ENCODE measurements at regions not wholly inside any gene's neighbourhood (a gene's known extent, or its start where the extent isn't known, plus 50 kb on each side); places are given as distances from the start of the nearest gene placed in this dataset.

DNA sequence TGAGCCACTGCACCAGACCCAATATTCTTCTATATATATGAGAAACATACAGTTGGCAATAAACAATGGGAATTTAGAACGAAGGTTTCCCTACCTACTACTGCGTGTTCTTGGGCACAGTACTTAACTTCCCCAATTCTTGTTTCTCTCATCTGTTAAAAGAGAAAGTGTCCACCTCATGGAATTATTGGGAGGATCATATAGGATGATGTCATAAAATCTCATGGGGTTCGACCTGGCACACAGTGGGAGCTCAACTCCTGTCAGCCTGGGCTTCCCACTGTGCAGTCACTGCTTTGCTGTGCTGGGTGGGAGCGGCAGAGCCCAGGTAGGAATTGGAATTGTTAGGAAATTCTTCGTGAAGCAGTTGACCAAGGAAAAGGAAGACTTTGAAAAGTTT, 203.3 kb downstream of the SH3BP4 start:
- peaks cover 6% of the 10 kb centered on the region; the same call in 1 of the 2 replicates for H3K27me3 ChIP-seq (ENCODE audit: control insufficient read depth, insufficient read depth, low read length)
- H3K4me1 ChIP-seq (ENCODE audit: control insufficient read depth, insufficient read depth, low read length), result no peaks in the 10 kb centered on the region
- TF ChIP-seq, protein P1, sequence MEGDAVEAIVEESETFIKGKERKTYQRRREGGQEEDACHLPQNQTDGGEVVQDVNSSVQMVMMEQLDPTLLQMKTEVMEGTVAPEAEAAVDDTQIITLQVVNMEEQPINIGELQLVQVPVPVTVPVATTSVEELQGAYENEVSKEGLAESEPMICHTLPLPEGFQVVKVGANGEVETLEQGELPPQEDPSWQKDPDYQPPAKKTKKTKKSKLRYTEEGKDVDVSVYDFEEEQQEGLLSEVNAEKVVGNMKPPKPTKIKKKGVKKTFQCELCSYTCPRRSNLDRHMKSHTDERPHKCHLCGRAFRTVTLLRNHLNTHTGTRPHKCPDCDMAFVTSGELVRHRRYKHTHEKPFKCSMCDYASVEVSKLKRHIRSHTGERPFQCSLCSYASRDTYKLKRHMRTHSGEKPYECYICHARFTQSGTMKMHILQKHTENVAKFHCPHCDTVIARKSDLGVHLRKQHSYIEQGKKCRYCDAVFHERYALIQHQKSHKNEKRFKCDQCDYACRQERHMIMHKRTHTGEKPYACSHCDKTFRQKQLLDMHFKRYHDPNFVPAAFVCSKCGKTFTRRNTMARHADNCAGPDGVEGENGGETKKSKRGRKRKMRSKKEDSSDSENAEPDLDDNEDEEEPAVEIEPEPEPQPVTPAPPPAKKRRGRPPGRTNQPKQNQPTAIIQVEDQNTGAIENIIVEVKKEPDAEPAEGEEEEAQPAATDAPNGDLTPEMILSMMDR (IDR thresholded peaks at IDR 0.05), result no peak
- TF ChIP-seq POLR2AphosphoS5 (IDR thresholded peaks at IDR 0.05; ENCODE audit: low read depth, low read length) (no peak), SIN3A (IDR thresholded peaks at IDR 0.05; ENCODE audit: borderline replicate concordance, insufficient read depth, low read depth, low read length) (no peak), TCF7L2 (IDR thresholded peaks at IDR 0.05; ENCODE audit: low read depth, low read length) (no peak)
- TF ChIP-seq, protein P2, sequence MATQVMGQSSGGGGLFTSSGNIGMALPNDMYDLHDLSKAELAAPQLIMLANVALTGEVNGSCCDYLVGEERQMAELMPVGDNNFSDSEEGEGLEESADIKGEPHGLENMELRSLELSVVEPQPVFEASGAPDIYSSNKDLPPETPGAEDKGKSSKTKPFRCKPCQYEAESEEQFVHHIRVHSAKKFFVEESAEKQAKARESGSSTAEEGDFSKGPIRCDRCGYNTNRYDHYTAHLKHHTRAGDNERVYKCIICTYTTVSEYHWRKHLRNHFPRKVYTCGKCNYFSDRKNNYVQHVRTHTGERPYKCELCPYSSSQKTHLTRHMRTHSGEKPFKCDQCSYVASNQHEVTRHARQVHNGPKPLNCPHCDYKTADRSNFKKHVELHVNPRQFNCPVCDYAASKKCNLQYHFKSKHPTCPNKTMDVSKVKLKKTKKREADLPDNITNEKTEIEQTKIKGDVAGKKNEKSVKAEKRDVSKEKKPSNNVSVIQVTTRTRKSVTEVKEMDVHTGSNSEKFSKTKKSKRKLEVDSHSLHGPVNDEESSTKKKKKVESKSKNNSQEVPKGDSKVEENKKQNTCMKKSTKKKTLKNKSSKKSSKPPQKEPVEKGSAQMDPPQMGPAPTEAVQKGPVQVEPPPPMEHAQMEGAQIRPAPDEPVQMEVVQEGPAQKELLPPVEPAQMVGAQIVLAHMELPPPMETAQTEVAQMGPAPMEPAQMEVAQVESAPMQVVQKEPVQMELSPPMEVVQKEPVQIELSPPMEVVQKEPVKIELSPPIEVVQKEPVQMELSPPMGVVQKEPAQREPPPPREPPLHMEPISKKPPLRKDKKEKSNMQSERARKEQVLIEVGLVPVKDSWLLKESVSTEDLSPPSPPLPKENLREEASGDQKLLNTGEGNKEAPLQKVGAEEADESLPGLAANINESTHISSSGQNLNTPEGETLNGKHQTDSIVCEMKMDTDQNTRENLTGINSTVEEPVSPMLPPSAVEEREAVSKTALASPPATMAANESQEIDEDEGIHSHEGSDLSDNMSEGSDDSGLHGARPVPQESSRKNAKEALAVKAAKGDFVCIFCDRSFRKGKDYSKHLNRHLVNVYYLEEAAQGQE (IDR thresholded peaks at IDR 0.05; ENCODE audit: insufficient read depth in 1 of 2, low read depth in 2 of 2, low read length in 1 of 2), result no peak
- intact Hi-C loops (cut with micrococcal nuclease; ENCODE audit: unreplicated experiment), result no loop called here
- H3K4me3 ChIP-seq (ENCODE audit: low read depth in 2 of 2, low read length in 2 of 2), result no peak overlapping the region
- POLR2A ChIA-PET, result no interaction called here
- no peak overlapping the region for H3K27ac ChIP-seq (ENCODE audit: low read length)
- no TSS peak for BruUV-seq (replicated peaks)
- ATAC-seq (no peak), DNase-seq (ENCODE audit: low read depth, low spot score) (no peak)
- no peaks in the 10 kb centered on the region for H3K9me3 ChIP-seq (ENCODE audit: control insufficient read depth, insufficient read depth, low read depth, low read length)
- CTCF ChIA-PET, result no interaction called here
- in situ Hi-C loops (cut with HindIII; ENCODE audit: low pct_unique_long_range_greater_than_20kb, low sequenced_read_pairs), result no loop called here
- no peaks in the 10 kb centered on the region for H3K36me3 ChIP-seq (ENCODE audit: control insufficient read depth, insufficient read depth, low read length)

DNA sequence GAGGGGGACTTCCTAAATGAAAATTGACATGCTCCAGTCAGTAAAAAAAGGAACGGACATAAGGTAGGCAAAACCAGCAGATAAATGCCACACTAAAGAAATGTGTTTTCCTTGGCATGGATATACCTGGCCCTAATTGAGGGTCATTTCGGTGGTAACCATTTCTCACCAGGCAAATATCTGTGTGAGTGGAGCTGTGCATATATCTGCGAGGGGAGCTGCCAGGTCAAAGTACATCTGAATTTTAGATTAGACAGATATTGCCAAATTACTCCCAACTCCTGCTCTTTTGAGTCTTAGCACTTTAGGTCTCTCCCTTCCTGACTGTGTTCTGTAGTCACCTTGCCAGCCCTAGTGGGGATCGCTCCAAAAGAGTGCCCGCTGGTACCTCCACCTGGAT, 204.2 kb downstream of the SH3BP4 start:
- BruUV-seq (replicated peaks), result no TSS peak
- Histone ChIP-seq H3K36me3 (ENCODE audit: control insufficient read depth, insufficient read depth, low read length) (no peaks in the 10 kb centered on the region), H3K27ac (ENCODE audit: low read length) (no peak overlapping the region), H3K4me1 (ENCODE audit: control insufficient read depth, insufficient read depth, low read length) (no peaks in the 10 kb centered on the region), H3K4me3 (ENCODE audit: low read depth in 2 of 2, low read length in 2 of 2) (no peak overlapping the region), H3K27me3 (ENCODE audit: control insufficient read depth, insufficient read depth, low read length) (peaks cover 2% of the 10 kb centered on the region; the same call in 1 of the 2 replicates), H3K9me3 (ENCODE audit: control insufficient read depth, insufficient read depth, low read depth, low read length) (no peaks in the 10 kb centered on the region)
- ATAC-seq (no peak), DNase-seq (ENCODE audit: low read depth, low spot score) (no peak)
- TF ChIP-seq, protein P2 (IDR thresholded peaks at IDR 0.05; ENCODE audit: insufficient read depth in 1 of 2, low read depth in 2 of 2, low read length in 1 of 2), result no peak
- TF ChIP-seq SIN3A (IDR thresholded peaks at IDR 0.05; ENCODE audit: borderline replicate concordance, insufficient read depth, low read depth, low read length) (no peak), POLR2AphosphoS5 (IDR thresholded peaks at IDR 0.05; ENCODE audit: low read depth, low read length) (no peak), TCF7L2 (IDR thresholded peaks at IDR 0.05; ENCODE audit: low read depth, low read length) (no peak)
- TF ChIP-seq, protein P1 (IDR thresholded peaks at IDR 0.05), result no peak
- POLR2A ChIA-PET, result no interaction called here
- in situ Hi-C loops (cut with HindIII; ENCODE audit: low pct_unique_long_range_greater_than_20kb, low sequenced_read_pairs), result no loop called here
- CTCF ChIA-PET, result no interaction called here
- intact Hi-C loops (cut with micrococcal nuclease; ENCODE audit: unreplicated experiment), result no loop called here
